Breast epithelium (tissue), 3 donors: ENCODE measurements at regions not wholly inside any gene's neighbourhood (a gene's known extent, or its start where the extent isn't known, plus 50 kb on each side); places are given as distances from the start of the nearest gene placed in this dataset.

Experiments used
- POLR2A ChIP-seq: fragments of 450-650 bp; IDR thresholded peaks from one replicate; pipeline ENCODE4 v1.6.1; 2016; ENCODE audit warnings: antibody characterized with exemption, mild to moderate bottlenecking, moderate library complexity
- POLR2AphosphoS5 ChIP-seq, 3 donors: sonication (generic); formaldehyde crosslinking; IDR thresholded peaks; one replicate each; pipeline ENCODE4 v1.6.1; 2017; ENCODE audit warnings: antibody characterized with exemption in 3 of 3
- TF ChIP-seq, protein P1 (sequence below), 3 donors: fragments of 450-650 bp; IDR thresholded peaks; one replicate each; pipeline ENCODE4 v1.5.1; 2016 to 2017; ENCODE audit warnings: antibody characterized with exemption in 3 of 3, mild to moderate bottlenecking in 3 of 3, moderate library complexity in 3 of 3

DNA sequence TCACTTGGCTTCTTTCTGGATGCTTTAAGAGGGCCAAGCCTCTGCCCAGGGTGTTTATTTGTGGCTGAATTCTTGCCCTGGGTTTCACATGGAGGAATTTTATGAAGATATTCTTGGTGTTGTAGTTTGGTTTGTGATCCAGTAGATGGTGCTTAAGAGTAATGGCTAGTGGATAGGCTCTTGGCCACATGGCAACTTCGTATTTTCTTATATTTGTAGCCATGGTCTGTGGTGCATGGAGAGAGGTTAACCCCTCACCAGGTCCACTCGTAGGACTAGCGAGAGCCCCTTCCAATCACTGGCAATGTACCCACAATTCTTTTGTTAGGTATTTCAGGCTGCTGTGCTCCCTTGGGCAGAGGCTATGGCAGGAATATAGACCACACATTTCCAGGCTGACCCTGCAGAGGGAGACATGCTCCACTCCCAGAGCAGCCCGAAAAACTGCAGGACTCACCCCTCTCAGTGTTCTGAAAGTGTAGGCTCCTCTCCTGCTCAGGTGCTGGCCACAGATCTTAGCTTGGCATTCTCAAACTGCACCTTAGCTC, 582.1 kb upstream of the SETBP1 start:
- TF ChIP-seq, protein P1, sequence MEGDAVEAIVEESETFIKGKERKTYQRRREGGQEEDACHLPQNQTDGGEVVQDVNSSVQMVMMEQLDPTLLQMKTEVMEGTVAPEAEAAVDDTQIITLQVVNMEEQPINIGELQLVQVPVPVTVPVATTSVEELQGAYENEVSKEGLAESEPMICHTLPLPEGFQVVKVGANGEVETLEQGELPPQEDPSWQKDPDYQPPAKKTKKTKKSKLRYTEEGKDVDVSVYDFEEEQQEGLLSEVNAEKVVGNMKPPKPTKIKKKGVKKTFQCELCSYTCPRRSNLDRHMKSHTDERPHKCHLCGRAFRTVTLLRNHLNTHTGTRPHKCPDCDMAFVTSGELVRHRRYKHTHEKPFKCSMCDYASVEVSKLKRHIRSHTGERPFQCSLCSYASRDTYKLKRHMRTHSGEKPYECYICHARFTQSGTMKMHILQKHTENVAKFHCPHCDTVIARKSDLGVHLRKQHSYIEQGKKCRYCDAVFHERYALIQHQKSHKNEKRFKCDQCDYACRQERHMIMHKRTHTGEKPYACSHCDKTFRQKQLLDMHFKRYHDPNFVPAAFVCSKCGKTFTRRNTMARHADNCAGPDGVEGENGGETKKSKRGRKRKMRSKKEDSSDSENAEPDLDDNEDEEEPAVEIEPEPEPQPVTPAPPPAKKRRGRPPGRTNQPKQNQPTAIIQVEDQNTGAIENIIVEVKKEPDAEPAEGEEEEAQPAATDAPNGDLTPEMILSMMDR (IDR thresholded peaks at IDR 0.05), result no peak
- TF ChIP-seq POLR2AphosphoS5 (IDR thresholded peaks at IDR 0.05) (no peak), POLR2A (no peak)
